HFF-Myc (cell line): ENCODE measurements at regions not wholly inside any gene's neighbourhood (a gene's known extent, or its start where the extent isn't known, plus 50 kb on each side); places are given as distances from the start of the nearest gene placed in this dataset.

Source experiments
- DNase-seq: peaks from one replicate; pipeline ENCODE4 v3.0.0-alpha.2; 2011; ENCODE audit warnings: low read depth; ENCODE audit errors: extremely low read depth
- H3K4me3 ChIP-seq: replicated peaks from 2 replicates; pipeline ENCODE4 v1.5.1; 2011; ENCODE audit warnings: low read depth, mild to moderate bottlenecking, control low read depth, low read length
- CTCF ChIP-seq: IDR thresholded peaks from 2 replicates; pipeline ENCODE4 v1.5.1; 2012; ENCODE audit warnings: mild to moderate bottlenecking, low read depth, low read length, control low read depth; ENCODE audit errors: missing control alignments

- DNase-seq: no peak
- TF ChIP-seq CTCF: no peak
- no peak overlapping the region for H3K4me3 ChIP-seq
Measured at GRCh38 chr2:155947069-155947468, 385.5 kb downstream of the NR4A2 start.

GRCh38 chr2:155944218-155944617, 388.3 kb downstream of the NR4A2 start:
- DNase-seq: no peak
- no peak overlapping the region for H3K4me3 ChIP-seq
- no peak for TF ChIP-seq CTCF

GRCh38 chr2:155930312-155930711, 402.2 kb downstream of the NR4A2 start:
- H3K4me3 ChIP-seq: no peak overlapping the region
- DNase-seq: no peak
- TF ChIP-seq CTCF: no peak

- no peak for TF ChIP-seq CTCF
- no peak overlapping the region for H3K4me3 ChIP-seq
- no peak for DNase-seq
Measured at GRCh38 chr2:155917380-155917779, 415.1 kb downstream of the NR4A2 start.

- DNase-seq: no peak
- no peak for TF ChIP-seq CTCF
- H3K4me3 ChIP-seq: no peak overlapping the region
Measured at GRCh38 chr2:155913356-155913755, 419.2 kb downstream of the NR4A2 start.

- no peak for TF ChIP-seq CTCF
- H3K4me3 ChIP-seq: no peak overlapping the region
- DNase-seq: no peak
Measured at GRCh38 chr2:155908567-155908966, 424.0 kb downstream of the NR4A2 start.

- no peak for TF ChIP-seq CTCF
- no peak for DNase-seq
Measured at GRCh38 chr2:155907211-155907610, 425.3 kb downstream of the NR4A2 start.

More at GRCh38 chr2:155907211-155907610, 425.3 kb downstream of the NR4A2 start:
- H3K4me3 ChIP-seq: no peak overlapping the region
